HG02938 (cell line): ENCODE measurements at regions not wholly inside any gene's neighbourhood (a gene's known extent, or its start where the extent isn't known, plus 50 kb on each side); places are given as distances from the start of the nearest gene placed in this dataset.
"Not testable (repeated sequence)": the region's sequence is repeated elsewhere in the genome, so short reads cannot be mapped to it uniquely, and the experiment has no call there.

Source experiments
- ATAC-seq: cut with Tn5 transposase; IDR thresholded peaks from one replicate; pipeline ENCODE4 v1.9.1; 2021; ENCODE audit warnings: mild to moderate bottlenecking, moderate library complexity; ENCODE audit not compliant: unreplicated experiment

DNA sequence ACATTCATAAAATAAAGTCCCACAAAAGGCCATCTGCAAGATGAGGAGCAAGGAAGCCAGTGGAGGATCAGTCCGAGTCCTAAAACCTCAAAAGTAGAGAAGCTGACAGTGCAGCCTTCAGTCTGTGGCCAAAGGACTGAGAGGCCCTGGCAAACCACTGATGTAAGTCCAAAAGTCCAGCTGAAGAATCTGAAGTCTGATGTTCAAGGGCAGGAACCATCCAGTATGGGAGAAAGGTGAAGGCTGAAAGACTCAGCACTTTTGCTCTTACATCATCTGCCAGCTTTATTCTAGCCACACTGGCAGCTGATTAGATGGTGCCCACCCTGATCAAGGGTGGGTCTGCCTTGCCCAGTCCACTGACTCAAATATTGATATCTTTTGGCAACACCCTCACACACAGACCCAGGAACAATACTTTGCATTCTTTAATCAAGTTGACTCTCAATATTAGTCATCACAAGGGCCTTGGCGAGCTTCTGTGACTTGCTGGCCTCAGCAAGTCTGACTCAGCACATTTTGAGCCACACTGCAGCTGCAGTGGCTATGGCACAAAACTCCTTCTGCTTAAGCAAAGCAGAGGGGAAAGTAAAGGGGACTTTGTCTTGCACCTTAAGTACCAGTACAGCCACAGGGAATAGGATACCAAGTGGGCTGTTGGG, 1370.3 kb upstream of the CITED2 start:
- ATAC-seq: peak; percentile 57

DNA sequence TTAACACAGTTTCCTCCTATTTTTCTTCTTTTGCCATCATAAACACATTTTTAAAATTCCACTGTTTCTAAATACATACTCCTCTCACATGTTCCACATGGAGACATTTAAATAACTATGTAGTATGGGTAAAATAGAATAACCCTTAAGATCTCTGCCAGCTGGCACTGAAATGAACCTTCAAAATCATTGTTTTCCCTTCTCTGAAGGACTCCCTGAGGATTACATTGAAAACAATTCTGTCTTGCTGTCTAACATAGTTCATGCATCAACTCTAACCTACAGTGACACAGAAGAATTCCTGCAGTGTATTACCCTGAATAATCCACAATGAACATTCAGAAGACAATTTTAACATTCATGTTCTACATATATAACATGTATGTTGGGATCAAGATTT, 1361.8 kb upstream of the CITED2 start:
- no peak for ATAC-seq

DNA sequence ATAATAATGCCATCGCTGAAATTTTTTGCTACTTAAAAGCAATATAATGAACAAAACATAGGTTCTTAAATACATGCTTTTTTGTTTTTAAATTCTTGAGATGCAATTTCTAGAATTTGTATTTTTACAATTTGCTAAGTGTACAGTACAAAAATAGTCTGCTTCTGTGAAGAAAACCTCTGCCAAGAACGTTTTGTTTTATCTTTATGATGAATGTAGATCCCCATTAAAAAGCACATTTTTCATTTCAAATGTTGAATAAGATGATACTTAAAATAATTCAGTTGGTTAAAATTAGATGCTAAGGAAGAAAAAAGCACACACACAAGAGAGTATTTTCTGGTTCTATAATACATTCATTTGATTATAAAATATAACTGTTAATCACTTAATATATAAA, 1358.5 kb upstream of the CITED2 start:
- no peak for ATAC-seq

DNA sequence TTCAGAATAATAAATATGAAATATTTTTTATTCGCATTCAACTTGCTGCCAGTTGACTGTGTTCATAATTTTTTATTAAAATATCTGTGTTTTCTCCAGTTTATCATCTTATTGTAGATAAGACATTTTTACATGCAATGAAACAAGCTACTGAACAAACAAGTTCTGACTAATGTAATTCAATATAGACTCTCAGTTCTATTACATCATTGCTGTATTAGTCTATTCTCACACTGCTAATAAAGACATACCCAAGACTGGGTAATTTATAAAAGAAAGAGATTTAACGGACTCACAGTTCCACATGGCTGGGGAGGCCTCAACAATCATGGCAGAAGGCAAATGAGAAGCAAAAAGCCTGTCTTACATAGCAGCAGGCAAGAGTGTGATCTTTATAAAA, 1357.7 kb upstream of the CITED2 start:
- ATAC-seq: no peak

DNA sequence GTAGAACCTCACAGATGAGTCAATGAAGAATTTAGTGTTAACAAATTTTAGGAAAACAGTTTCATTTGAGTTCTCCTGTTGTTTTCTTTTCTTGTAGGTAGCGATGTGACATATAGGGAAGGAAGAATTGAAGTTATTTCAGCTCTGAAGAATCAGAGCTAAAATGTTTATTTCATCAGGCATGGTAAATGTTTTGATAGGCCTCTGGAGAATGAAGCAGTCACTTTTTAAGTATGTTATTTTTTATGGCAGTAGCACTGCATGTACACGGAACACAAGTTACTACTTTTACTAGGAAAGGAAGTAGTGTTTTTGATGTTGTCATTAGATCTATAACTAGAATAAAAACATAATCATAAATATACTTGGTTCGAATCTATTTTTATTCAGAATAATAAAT, 1357.3 kb upstream of the CITED2 start:
- ATAC-seq: no peak

DNA sequence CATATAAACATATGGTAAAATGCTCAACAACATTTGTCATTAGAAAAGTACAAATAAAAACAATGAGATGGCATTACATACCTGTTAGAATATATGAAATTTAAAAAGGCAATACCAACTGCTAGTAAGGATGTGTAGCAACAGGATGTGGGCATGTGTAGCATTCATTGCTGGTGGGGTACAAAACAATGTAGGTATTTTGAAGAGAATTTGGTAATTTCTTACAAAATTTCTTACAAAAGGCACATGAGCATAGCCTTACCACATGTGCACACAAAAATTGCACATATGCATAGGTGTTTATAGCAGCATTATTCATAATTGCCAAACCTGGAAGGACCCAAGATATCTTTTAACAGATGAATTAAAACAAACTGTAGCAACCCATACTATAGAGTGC, 1355.1 kb upstream of the CITED2 start:
- no peak for ATAC-seq

DNA sequence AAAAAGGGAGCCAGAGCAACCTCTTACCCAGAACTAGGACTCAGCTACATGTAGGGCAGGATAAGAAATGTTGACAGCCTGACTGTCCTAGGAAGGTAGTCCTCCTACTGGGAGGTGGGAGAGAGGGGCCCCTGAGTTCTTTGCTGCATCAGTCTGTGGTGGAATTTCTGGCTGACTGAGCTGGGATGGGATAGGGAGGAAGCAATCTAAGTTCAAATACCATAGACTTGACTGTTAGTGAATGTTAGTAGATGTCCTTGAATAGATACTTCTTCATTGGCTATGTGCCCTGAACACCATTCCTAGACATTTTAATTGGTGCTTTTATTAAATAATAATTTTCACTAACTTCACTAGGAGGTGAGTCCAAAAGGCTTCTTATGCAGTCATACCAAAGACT, 1343.6 kb upstream of the CITED2 start:
- ATAC-seq: no peak

DNA sequence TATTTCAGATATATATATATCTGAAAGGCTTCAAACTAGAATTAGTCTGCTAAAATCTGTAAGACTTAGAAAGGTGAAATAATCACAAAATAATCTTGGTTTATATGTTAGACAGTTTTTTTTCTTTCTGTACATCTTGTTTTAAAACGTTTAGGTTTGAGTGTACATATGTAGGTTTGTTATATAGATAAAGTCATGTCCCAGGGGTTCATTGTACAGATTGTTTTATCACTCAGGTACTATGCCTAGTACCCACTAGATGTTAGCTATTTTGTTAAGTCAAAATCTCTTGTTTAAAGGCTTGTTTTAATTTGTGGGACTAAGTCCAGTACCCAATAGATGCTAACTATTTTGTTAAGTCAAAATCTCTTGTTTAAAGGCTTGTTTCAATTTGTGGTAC, 1339.0 kb upstream of the CITED2 start:
- no peak for ATAC-seq

DNA sequence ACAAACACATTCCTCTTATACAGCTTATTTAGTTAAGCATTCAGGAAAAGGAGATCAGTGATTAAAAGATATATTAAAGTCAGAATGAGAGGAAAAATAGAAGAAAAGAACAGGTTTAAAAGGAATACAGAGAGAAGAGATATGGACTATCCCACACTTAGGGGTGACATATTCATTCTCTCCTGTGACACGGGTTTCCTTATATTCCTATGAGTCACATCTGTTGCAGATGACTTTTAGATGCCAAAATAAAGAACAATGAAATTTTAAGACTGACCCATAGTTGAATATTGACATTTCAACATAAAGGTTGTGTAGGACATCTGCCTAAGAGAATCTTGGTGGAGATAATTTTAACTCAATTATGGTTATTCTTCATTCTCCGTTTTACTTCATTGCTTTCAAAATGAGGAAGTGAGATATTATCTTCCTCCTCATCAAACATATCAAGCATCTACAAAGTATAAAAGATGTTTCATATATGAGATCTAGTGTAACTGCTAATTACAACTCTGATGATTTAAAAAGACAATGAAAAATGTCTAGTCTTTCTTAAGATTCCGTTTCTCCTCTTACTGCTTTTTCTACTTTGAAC, 1336.7 kb upstream of the CITED2 start:
- ATAC-seq: peak; percentile 80

DNA sequence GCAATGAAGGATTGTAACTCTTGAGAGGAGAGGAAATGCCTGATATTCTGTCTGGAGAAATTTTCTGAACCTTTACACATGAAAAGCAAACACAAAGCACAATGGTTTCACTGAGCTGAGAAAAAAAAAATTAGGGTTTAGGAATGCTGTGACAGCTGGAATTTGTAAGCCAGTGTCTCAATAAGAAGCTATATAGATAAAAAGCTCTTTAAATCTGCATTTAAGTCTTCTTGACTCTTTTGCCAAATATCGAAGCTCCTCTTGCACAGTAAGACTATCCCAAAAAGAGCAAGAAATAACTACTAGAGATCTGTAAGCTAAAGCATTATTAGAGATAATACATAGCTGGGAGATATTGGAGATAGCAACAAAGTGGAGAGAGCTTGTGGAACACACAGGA, 1334.0 kb upstream of the CITED2 start:
- no peak for ATAC-seq

DNA sequence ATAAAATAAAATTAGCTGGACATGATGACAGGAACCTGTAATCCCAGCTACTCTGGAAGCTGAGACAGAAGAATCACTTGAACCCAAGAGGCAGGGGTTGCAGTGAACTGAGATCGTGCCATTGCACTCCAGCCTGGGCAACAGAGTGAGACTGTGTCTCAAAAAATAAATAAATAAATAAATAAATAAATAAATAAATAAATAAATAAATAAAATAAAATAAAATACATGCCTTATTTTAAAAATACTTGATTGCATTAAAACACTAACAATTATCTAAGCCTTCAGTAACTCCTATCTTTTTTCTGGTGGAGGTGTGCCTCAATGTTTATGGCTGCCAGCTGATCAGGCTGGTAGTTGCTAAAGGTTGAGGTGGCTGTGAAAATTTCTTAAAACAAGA, 1329.6 kb upstream of the CITED2 start:
- not testable (repeated sequence) for ATAC-seq

DNA sequence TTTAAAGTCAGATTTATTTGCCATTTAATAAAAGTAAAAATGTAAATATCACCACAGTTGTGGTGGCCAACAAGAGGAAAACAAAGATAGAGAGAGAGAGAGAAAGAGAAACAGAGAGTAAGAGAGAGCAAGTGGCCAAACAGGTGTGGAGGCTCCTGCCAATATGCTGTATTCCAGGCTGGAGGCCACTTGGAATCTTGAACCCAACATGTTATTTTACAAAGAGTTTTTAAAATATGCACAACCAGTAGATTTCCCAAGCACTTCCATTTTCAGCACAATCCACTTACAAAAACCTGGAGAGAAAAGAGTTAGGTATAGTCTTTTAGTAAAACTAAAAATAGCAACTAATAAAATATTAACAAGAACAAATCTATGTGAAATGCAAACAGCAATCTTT, 1323.1 kb upstream of the CITED2 start:
- ATAC-seq: no peak

DNA sequence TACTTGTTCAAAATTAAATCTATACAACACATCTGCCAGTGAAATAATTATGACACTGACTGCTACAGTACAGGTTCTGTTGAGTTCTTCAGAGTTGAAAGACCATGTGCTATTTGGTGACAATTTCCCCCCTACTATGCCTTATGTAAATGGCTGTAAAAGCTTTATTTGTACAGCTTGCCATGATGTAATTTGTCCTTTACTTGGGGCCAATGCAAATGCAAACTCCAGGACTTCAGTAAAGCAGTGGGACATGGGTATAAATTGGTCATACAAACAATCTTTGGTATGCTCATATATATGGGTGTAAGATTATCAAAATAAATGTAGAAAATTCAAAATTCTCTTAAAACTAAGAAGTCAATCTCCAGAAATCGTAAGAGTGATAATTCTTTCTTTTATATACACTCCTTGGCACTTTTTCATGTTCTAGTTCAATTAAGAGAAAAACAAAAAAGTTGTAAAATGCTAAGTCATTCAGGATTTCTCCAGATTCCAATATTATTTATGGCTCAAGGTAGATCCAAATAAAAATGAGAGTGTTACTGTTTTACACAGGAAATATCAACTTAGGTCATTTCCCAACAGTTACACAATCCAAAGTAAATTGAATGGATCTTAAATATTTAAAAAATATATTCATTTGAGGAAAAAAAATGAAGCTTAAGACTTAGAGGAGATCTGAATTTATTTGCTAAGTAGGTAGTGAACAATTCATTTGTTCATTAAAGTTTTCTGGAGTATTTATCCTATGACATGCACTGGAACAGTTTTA, 1310.5 kb upstream of the CITED2 start:
- ATAC-seq: no peak

DNA sequence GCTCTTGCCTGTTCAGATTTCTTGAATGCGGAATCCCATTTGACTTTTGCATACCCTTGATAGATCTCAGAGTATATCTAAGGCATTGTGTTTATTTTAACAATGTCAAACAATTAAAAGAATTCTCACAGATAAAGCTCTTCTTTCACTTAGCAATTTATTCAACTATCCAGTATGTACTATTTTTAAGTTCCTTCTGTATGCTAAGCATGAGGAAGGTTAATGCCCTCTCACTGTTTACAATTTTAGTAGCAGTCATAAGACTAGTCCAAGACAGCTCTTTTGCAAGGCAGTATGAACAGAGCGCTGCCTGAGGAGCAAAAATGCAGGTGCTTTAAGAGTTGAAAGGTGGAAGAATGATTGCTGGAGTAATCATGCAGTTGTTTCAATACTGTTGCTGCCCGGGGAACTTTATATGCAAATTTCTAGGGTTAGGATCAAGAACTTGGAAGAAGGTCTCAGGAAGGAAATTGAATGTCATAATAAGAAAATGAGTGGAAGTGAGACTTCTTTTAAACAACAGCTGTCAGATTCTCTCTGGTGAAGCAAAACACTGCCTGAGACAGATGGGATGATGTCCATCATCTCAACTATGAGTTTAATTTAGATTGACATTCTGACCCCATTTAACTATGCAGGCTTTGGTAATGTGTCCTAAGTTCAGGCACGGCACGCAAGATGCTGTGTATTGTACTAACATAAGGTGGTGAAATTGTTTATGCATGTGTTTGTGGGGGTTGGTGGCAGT, 1303.5 kb upstream of the CITED2 start:
- ATAC-seq: no peak

DNA sequence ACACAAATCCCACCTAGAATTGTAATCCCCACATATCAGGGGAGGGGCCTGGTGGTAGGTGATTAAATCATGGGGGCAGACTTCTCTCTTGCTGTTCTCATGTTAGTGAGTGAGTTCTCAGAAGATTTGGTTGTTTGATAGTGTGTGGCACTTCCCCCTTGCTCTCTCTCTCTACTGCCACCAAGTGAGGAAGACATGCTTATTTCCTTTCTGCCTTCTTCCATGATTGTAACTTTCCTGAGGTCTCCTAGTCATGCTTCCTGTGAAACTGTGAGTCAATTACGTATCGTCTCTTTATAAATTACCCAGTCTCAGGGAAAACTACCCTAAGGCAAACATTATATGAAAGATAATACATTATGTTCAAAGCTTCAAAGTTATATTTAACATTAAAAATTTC, 1297.5 kb upstream of the CITED2 start:
- ATAC-seq: no peak

DNA sequence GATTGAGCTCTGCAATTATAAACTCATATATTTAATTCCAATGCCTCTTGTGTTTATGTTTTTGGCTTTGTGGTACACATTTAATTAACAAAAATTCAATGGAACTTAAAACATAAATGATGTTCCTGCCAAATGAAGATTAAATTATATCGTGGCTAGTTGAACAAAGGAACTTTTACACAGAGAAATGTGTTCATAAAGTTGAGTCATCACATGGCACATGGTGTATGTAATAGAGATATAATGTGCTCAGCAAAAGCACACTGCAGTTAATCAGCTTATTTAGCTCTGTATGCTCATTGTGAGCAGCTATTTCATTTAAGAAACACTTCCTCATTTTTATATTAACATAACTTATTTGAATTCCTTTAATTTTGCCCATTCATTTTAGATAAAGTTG, 1295.6 kb upstream of the CITED2 start:
- no peak for ATAC-seq

DNA sequence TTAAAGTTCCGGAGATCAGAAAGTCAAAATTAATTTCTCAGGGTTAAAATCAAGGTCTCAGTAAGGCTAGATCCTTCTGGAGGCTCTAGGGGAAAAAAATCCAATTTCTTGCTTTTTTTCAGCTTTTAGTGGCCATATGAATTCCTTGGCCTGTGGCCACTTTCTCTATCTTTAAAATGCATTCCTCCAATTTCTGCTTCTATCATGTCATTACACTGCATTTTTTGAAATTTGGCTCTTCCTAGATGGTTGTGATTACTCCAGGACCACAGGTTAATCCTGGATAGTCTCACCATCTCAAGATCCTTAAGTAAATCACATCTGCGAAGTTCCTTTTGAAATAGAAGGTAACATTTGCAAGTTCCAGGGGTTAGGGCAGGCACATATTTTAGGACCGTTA, 1294.9 kb upstream of the CITED2 start:
- no peak for ATAC-seq

DNA sequence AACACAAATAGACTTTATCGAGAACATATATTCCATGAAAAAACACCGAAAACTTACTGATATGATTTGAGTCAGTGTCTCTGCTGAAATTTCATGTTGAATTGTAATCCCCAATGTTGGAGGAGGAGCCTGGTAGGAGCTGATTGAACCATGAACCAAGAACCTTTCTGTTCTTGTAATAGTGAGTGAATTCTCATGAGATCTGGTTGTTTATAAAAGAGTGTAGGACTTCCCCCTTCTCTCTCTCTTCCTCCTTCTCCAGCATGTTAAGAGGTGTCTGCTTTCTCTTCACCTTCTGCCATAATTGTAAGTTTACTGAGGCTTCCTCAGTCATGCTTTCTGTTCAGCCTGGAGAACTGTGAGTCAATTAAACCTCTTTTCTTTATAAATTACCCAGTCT, 1289.3 kb upstream of the CITED2 start:
- ATAC-seq: no peak

DNA sequence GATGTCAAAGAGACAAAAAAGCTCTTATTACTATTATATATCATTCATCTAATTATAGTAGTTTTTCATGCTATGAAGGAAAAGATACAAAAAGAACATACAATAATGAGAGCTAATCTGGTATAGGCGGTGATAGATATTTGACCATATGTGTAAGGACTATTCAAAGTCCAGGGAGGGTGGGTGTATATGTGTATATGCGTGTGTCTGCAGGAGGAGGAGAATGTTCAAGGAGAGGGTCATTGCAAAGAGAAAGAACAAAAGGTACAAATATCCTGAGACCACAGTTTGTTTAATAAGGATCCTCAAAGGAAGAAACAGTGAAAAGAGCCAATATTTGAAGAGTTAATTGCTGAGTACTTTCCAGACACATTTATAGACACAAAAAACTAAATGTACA, 1288.6 kb upstream of the CITED2 start:
- ATAC-seq: no peak

DNA sequence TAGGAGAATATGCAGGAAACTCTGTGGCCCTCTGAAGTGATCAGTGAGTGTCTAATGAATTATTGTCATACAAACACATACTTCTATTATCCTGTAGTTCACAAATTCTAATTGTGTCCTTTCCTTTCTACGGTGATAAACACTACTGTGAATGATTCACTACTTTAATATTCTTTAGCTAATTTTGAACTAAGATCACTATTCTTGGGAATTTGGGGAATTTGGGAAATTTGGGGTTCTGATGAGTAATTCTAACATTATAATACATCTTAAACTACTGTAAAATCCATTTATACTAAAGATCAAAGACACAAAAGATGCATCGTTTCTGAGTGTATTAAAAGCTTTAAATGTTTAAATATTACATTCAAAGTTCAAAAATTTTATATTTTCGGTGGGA, 1287.2 kb upstream of the CITED2 start:
- ATAC-seq: no peak

DNA sequence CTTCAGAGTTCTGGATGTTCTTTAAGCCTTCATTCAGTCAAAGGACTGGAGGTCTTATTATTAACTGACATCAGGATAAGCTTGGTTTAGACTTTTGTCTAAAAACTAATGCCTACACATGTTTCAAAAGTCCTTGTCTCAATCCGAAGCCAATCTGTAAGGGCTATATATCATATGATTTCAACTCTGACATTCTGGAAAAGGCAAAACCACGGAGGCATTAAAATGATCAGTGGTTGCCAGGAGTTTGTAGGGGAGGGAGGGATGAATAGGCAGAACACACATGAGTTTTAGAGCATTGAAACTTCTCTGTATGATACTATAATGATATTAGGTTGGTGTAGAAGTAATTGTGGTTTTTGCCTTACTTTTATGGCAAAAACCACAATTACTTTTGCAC, 1285.8 kb upstream of the CITED2 start:
- no peak for ATAC-seq

DNA sequence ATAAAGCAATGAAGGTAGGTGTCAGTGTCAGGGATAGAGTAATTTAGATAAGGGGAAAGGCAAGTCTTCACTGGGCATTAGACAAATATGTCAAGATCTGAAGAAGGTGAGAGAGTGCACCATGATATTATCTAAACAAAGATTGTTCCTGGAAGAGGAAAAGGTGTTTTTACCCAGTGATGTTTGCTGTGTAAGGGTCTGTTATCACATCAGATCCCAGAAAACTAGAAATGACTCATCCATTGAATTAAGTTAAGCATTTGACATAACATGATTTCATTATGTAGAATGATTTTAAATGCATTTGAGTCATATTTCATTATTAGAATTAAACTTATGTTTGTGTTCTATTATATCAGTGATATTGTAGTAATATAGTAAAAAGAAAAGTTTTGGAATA, 1279.5 kb upstream of the CITED2 start:
- ATAC-seq: no peak
